ENCODE measurements at regions not wholly inside any gene's neighbourhood (a gene's known extent, or its start where the extent isn't known, plus 50 kb on each side); places are given as distances from the start of the nearest gene placed in this dataset.

GRCh38 chr20:59376109-59376841, 75.9 kb downstream of the EDN3 start:
- H3K4me3 ChIP-seq (ENCODE audit: low read length in 2 of 2) = no peak overlapping the region
- H3K27me3 ChIP-seq (ENCODE audit: control insufficient read depth in 1 of 2, insufficient read depth in 2 of 2, low read length in 1 of 2) = no peaks in the 10 kb centered on the region
- DNase-seq (no peak), ATAC-seq (ENCODE audit: low FRiP score) (no peak)
- no peak overlapping the region for H3K27ac ChIP-seq (ENCODE audit: low read depth in 1 of 2, low read length in 2 of 2)
- intact Hi-C loops (cut with DNase I) = no loop called here
- no peaks in the 10 kb centered on the region for H3K36me3 ChIP-seq (ENCODE audit: control insufficient read depth in 1 of 2, insufficient read depth in 2 of 2, low read length in 1 of 2)
- WGBS, 2 donors = 52 to 53% methylated on average over 13 of the region's 13 CpGs
- H3K4me1 ChIP-seq (ENCODE audit: control insufficient read depth in 1 of 2, insufficient read depth in 2 of 2, low read length in 2 of 2) = no peaks in the 10 kb centered on the region
- no peaks in the 10 kb centered on the region for H3K9me3 ChIP-seq (ENCODE audit: control insufficient read depth, low read length)

- no peak overlapping the region for H3K4me3 ChIP-seq (ENCODE audit: low read length in 2 of 2)
- H3K27me3 ChIP-seq (ENCODE audit: control insufficient read depth in 1 of 2, insufficient read depth in 2 of 2, low read length in 1 of 2) = no peaks in the 10 kb centered on the region
- intact Hi-C loops (cut with DNase I) = no loop called here
- H3K36me3 ChIP-seq (ENCODE audit: control insufficient read depth in 1 of 2, insufficient read depth in 2 of 2, low read length in 1 of 2) = no peaks in the 10 kb centered on the region
- ATAC-seq (ENCODE audit: low FRiP score) (no peak), DNase-seq (no peak)
- no peak overlapping the region for H3K27ac ChIP-seq (ENCODE audit: low read depth in 1 of 2, low read length in 2 of 2)
- H3K4me1 ChIP-seq (ENCODE audit: control insufficient read depth in 1 of 2, insufficient read depth in 2 of 2, low read length in 2 of 2) = no peaks in the 10 kb centered on the region
- no peaks in the 10 kb centered on the region for H3K9me3 ChIP-seq (ENCODE audit: control insufficient read depth, low read length)
- WGBS, 2 donors = 79 to 83% methylated on average over 8 of the region's 8 CpGs
Measured at GRCh38 chr20:59376998-59377397, 76.6 kb downstream of the EDN3 start.

- Histone ChIP-seq H3K9me3 (ENCODE audit: control insufficient read depth, low read length) (no peaks in the 10 kb centered on the region), H3K27ac (ENCODE audit: low read depth in 1 of 2, low read length in 2 of 2) (no peak overlapping the region), H3K4me1 (ENCODE audit: control insufficient read depth in 1 of 2, insufficient read depth in 2 of 2, low read length in 2 of 2) (no peaks in the 10 kb centered on the region), H3K36me3 (ENCODE audit: control insufficient read depth in 1 of 2, insufficient read depth in 2 of 2, low read length in 1 of 2) (no peaks in the 10 kb centered on the region), H3K27me3 (ENCODE audit: control insufficient read depth in 1 of 2, insufficient read depth in 2 of 2, low read length in 1 of 2) (no peaks in the 10 kb centered on the region), H3K4me3 (ENCODE audit: low read length in 2 of 2) (no peak overlapping the region)
- DNase-seq (no peak), ATAC-seq (ENCODE audit: low FRiP score) (no peak)
- intact Hi-C loops (cut with DNase I) = no loop called here
- WGBS, 2 donors = 74 to 79% methylated on average over 3 of the region's 3 CpGs
Measured at GRCh38 chr20:59377842-59378241, 77.4 kb downstream of the EDN3 start.

GRCh38 chr20:59378396-59378795, 78.0 kb downstream of the EDN3 start:
- DNase-seq (no peak), ATAC-seq (ENCODE audit: low FRiP score) (no peak)
- Histone ChIP-seq H3K36me3 (ENCODE audit: control insufficient read depth in 1 of 2, insufficient read depth in 2 of 2, low read length in 1 of 2) (no peaks in the 10 kb centered on the region), H3K4me3 (ENCODE audit: low read length in 2 of 2) (no peak overlapping the region), H3K27me3 (ENCODE audit: control insufficient read depth in 1 of 2, insufficient read depth in 2 of 2, low read length in 1 of 2) (no peaks in the 10 kb centered on the region), H3K27ac (ENCODE audit: low read depth in 1 of 2, low read length in 2 of 2) (no peak overlapping the region), H3K4me1 (ENCODE audit: control insufficient read depth in 1 of 2, insufficient read depth in 2 of 2, low read length in 2 of 2) (no peaks in the 10 kb centered on the region), H3K9me3 (ENCODE audit: control insufficient read depth, low read length) (no peaks in the 10 kb centered on the region)
- WGBS, 2 donors = 75 to 82% methylated on average over 1 of the region's 1 CpG
- intact Hi-C loops (cut with DNase I) = no loop called here

GRCh38 chr20:59378966-59379365, 78.6 kb downstream of the EDN3 start:
- DNase-seq = no peak
- Histone ChIP-seq H3K27me3 (ENCODE audit: control insufficient read depth in 1 of 2, insufficient read depth in 2 of 2, low read length in 1 of 2) (no peaks in the 10 kb centered on the region), H3K27ac (ENCODE audit: low read depth in 1 of 2, low read length in 2 of 2) (no peak overlapping the region), H3K9me3 (ENCODE audit: control insufficient read depth, low read length) (no peaks in the 10 kb centered on the region), H3K36me3 (ENCODE audit: control insufficient read depth in 1 of 2, insufficient read depth in 2 of 2, low read length in 1 of 2) (no peaks in the 10 kb centered on the region), H3K4me3 (ENCODE audit: low read length in 2 of 2) (no peak overlapping the region), H3K4me1 (ENCODE audit: control insufficient read depth in 1 of 2, insufficient read depth in 2 of 2, low read length in 2 of 2) (no peaks in the 10 kb centered on the region)
- intact Hi-C loops (cut with DNase I) = no loop called here
- 49 to 61% methylated on average over 5 of the region's 5 CpGs for WGBS, 2 donors
- no peak for ATAC-seq (ENCODE audit: low FRiP score)

GRCh38 chr20:59381689-59382088, 81.3 kb downstream of the EDN3 start:
- ATAC-seq (ENCODE audit: low FRiP score) = no peak

GRCh38 chr20:59382157-59382725, 81.8 kb downstream of the EDN3 start:
- 81 to 83% methylated on average over 19 of the region's 19 CpGs for WGBS, 2 donors
- H3K4me1 ChIP-seq (ENCODE audit: control insufficient read depth in 1 of 2, insufficient read depth in 2 of 2, low read length in 2 of 2) = no peaks in the 10 kb centered on the region
- H3K36me3 ChIP-seq (ENCODE audit: control insufficient read depth in 1 of 2, insufficient read depth in 2 of 2, low read length in 1 of 2) = no peaks in the 10 kb centered on the region
- ATAC-seq (ENCODE audit: low FRiP score) (no peak), DNase-seq (no peak)
- no peak overlapping the region for H3K27ac ChIP-seq (ENCODE audit: low read depth in 1 of 2, low read length in 2 of 2)
- H3K9me3 ChIP-seq (ENCODE audit: control insufficient read depth, low read length) = no peaks in the 10 kb centered on the region
- no peak overlapping the region for H3K4me3 ChIP-seq (ENCODE audit: low read length in 2 of 2)
- H3K27me3 ChIP-seq (ENCODE audit: control insufficient read depth in 1 of 2, insufficient read depth in 2 of 2, low read length in 1 of 2) = no peaks in the 10 kb centered on the region
- intact Hi-C loops (cut with DNase I) = no loop called here

More at GRCh38 chr20:59381689-59382088, 81.3 kb downstream of the EDN3 start:
- Histone ChIP-seq H3K9me3 (ENCODE audit: control insufficient read depth, low read length) (no peaks in the 10 kb centered on the region), H3K36me3 (ENCODE audit: control insufficient read depth in 1 of 2, insufficient read depth in 2 of 2, low read length in 1 of 2) (no peaks in the 10 kb centered on the region), H3K4me3 (ENCODE audit: low read length in 2 of 2) (no peak overlapping the region), H3K27me3 (ENCODE audit: control insufficient read depth in 1 of 2, insufficient read depth in 2 of 2, low read length in 1 of 2) (no peaks in the 10 kb centered on the region), H3K4me1 (ENCODE audit: control insufficient read depth in 1 of 2, insufficient read depth in 2 of 2, low read length in 2 of 2) (no peaks in the 10 kb centered on the region), H3K27ac (ENCODE audit: low read depth in 1 of 2, low read length in 2 of 2) (no peak overlapping the region)
- DNase-seq = no peak
- 53 to 79% methylated on average over 7 to 8 of the region's 8 CpGs for WGBS, 2 donors
- intact Hi-C loops (cut with DNase I) = no loop called here

- ATAC-seq (ENCODE audit: low FRiP score) (no peak), DNase-seq (no peak)
- Histone ChIP-seq H3K27me3 (ENCODE audit: control insufficient read depth in 1 of 2, insufficient read depth in 2 of 2, low read length in 1 of 2) (no peaks in the 10 kb centered on the region), H3K36me3 (ENCODE audit: control insufficient read depth in 1 of 2, insufficient read depth in 2 of 2, low read length in 1 of 2) (no peaks in the 10 kb centered on the region), H3K4me1 (ENCODE audit: control insufficient read depth in 1 of 2, insufficient read depth in 2 of 2, low read length in 2 of 2) (no peaks in the 10 kb centered on the region), H3K9me3 (ENCODE audit: control insufficient read depth, low read length) (no peaks in the 10 kb centered on the region), H3K27ac (ENCODE audit: low read depth in 1 of 2, low read length in 2 of 2) (no peak overlapping the region), H3K4me3 (ENCODE audit: low read length in 2 of 2) (no peak overlapping the region)
- intact Hi-C loops (cut with DNase I) = no loop called here
- WGBS, 2 donors = 75 to 80% methylated on average over 10 of the region's 10 CpGs
Measured at GRCh38 chr20:59382907-59383306, 82.5 kb downstream of the EDN3 start.

- no peak for ATAC-seq (ENCODE audit: low FRiP score)
- H3K27me3 ChIP-seq (ENCODE audit: control insufficient read depth in 1 of 2, insufficient read depth in 2 of 2, low read length in 1 of 2) = no peaks in the 10 kb centered on the region
- H3K9me3 ChIP-seq (ENCODE audit: control insufficient read depth, low read length) = peaks cover 2% of the 10 kb centered on the region
- WGBS, 2 donors = 85 to 89% methylated on average over 3 of the region's 3 CpGs
- DNase-seq = no peak
- H3K36me3 ChIP-seq (ENCODE audit: control insufficient read depth in 1 of 2, insufficient read depth in 2 of 2, low read length in 1 of 2) = no peaks in the 10 kb centered on the region
- intact Hi-C loops (cut with DNase I) = no loop called here
- H3K4me1 ChIP-seq (ENCODE audit: control insufficient read depth in 1 of 2, insufficient read depth in 2 of 2, low read length in 2 of 2) = no peaks in the 10 kb centered on the region
- no peak overlapping the region for H3K4me3 ChIP-seq (ENCODE audit: low read length in 2 of 2)
- H3K27ac ChIP-seq (ENCODE audit: low read depth in 1 of 2, low read length in 2 of 2) = no peak overlapping the region
Measured at GRCh38 chr20:59385038-59385437, 84.6 kb downstream of the EDN3 start.
